ENCODE measurements at regions not wholly inside any gene's neighbourhood (a gene's known extent, or its start where the extent isn't known, plus 50 kb on each side); places are given as distances from the start of the nearest gene placed in this dataset.
A peak's percentile ranks its signal among the peaks of the same experiment; 100 is the strongest.

DNA sequence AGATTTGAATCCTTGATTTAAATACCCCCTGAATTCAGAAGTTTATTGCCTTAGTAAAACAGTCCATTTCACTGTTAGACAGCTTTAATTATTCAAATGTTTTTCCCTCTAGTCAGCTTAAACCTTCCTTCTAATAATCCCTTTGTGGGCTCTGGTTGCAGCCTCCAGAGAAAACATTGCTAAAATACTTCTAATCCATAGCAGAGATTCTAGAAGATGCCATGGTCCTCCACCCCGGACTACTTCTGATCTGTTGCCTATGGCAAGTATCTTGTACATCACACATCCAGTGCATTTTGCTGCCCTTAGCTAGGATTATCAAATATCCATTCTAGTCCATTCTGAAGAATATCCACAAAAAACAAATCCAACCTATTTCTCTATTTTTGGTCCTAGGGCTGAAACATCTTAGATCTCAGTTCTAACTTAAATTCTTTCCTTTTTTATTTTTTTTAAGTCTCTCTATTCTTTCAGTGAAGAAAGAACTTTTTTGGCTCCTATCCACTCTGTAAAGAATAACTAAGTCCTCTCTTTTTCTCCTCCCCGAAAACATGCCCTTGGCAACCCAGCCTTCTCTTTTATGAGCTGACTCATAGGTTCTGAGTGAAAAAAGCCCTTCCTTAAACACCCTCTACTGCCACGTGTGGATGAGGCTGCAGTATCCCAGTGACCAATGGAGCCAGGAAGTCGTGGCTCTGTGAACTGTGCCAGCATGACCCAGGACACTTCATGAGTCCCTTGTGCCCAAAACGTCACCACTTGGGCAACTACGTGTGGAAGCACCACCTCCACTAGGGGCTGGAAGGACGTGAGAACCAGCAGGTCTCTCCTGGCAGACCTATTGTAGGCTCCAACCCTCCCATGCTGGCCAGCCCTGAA is 349.8 kb downstream of the TNS1 start:
- DNase-seq: no peak

DNA sequence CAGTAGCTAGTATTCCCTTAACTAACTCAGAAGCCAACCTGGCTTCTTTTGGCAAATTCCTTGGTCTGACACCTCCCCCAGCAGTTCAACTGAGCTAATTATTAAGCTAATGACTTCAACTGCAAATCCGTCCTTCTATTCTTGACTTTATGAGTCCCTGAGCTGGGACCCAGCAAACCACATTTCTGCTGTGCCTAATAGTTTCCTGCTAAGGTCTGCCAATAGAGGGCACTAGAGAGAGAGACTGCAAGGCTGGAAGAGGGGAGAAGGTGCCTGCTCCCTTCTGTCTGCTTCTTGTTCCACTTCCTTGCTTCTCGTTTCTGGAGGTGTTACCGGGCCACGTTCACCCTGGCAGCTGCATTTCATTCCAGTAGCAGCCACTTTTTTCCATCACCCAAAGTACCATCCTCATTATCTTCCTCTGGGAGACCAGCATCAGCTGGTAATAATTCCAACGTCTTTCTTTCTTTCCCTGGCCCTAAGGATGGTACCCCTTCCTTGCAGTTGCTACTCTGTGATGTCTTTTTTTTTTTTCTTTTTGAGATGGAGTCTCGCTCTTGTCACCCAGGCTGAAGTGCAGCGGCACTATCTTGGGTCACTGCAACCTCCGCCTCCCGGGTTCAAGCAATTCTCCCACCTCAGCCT is 352.0 kb downstream of the TNS1 start:
- peak; percentile 57 for DNase-seq

DNA sequence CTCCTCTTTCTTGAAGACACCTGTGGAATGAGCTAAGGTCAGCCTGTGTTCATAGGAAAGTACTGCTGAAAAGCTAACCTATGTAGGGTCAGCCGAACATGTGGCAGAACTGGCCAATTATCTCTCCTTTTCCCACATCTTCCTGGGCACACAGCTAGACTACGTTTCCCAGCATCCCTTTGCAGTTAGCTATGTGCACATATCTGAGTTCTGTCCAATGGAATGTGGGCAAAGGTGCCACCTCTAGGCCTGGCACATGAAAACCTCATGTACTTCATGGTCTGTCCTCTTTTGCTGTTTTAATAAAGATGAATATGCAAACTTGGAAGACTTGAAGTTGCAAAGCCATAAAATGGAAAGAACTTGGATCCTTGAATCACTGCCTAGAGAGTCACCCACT is 352.6 kb downstream of the TNS1 start:
- DNase-seq: no peak

DNA sequence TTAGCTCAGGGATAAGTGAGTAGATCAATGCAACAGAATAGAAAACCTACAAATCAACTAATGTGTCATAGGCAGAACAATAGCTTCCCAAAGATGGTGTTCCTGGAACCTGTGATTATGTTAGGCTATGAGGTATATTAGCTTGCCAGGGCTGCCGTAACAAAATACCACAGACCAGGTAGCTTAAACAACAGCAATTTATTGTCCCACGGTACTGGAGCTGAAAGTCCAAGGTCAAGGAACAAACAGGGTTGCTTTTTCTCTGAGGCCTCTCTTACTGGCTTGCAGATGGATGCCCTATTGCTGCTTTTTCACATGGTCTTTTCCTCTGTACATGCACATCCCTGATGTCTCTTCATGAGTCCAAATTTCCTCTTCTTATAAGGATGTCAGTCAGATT is 354.9 kb downstream of the TNS1 start:
- no peak for DNase-seq

DNA sequence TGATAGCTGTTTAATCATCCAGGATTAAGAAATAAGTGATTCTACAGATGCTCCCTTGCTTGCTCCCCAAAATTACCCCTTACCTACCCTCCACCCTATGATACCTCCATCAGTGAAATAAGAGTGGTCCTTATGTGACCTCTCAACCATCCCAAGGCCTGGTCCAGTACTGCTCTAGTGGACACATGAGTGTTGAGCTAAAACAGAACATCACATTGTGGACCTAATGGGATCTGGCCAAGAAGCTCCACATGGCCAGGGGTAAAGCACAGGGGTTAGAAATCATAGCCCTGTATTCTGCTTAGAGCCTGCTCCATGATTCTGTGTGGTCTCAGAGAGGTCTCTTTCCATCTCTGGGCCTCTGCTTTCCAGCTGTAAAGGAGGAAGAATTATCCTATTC is 355.6 kb downstream of the TNS1 start:
- no peak for DNase-seq

DNA sequence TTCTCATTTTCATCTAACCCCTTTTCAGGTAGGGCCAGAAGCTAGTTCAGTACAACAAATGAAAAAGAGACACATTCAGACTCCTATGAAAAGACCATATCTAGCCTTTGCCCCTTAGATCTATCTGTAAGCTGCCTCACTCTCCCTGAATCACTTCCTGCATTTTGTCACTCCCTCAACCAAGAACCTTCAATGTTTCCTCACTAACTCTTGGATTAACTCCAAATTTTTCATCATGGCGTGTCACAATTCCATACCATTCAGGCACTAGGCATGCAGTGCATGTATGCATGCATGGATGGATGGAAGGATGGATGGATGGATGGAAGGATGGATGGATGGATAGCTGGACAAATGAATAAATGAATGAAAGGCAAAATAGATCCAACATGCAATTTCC is 356.9 kb downstream of the TNS1 start:
- DNase-seq: no peak

DNA sequence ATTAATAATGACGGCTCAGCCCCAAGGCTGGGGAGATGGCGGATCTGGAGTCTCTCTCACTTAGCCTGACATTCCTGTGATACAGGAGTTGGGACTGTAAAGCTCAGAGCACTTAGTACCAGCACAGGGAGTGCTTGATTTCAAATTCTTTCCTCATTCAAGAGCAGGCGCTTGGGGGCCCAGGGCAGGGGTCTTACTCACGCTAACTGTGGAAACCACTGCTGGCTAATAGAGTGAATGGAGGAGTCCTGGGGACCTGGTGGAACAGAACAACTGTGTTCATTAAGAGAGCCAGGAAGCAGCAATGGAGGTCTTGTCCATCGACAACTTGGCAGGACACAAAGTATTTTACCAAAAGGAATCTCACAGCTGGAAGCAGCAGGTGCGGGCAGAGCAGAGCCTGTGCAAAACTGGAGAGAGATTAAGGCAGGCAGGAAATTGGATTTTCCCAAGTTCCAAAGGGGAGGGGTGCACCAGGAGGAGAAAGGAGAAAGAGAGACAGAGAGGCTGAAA is 358.9 kb downstream of the TNS1 start:
- DNase-seq: no peak

DNA sequence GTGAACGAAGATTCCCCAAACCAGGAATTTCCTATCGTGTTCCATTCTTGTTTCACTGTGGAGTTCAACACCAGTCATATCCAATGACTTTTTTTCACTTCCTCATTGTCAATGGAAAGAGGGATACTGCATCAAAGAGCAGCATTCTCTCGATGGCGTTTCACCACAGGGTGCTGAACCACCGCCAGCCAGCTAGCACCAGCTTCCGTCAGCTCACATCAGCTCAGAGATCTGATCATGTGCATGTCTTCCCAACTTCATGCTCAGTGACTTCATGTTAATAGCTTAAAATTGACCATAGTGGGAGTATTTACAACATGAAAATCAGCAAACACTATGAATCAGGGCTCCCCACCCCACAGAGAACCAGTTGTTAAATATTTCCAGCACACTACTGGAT is 359.9 kb downstream of the TNS1 start:
- no peak for DNase-seq

GRCh38 chr2:217641960-217642359 is 360.8 kb downstream of the TNS1 start:
- DNase-seq: no peak

DNA sequence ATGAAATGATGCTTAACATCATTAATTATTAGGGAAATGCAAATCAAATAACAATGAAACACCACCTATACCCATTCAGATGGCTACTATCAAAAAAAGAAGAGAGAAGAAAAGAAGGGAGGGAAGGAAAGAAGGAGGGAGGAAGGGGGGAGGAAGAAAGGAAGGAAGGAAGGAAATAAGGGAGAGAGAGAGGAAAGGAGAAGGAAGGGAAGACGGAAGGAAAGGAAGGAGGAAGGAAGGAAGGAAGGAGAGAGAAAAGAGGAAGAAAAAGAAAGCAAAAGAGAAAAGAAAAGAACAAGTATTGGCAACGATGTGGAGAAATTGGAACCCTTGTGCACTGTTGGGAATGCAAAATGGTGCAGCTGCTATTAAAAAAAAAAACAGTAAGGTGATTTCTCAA is 363.3 kb downstream of the TNS1 start:
- DNase-seq: no peak

GRCh38 chr2:217638533-217638932 is 364.3 kb downstream of the TNS1 start:
- no peak for DNase-seq

- DNase-seq: no peak
Observed at GRCh38 chr2:217638031-217638430, 364.8 kb downstream of the TNS1 start.

- DNase-seq: no peak
Observed at GRCh38 chr2:217636991-217637561, 365.7 kb downstream of the TNS1 start.

DNA sequence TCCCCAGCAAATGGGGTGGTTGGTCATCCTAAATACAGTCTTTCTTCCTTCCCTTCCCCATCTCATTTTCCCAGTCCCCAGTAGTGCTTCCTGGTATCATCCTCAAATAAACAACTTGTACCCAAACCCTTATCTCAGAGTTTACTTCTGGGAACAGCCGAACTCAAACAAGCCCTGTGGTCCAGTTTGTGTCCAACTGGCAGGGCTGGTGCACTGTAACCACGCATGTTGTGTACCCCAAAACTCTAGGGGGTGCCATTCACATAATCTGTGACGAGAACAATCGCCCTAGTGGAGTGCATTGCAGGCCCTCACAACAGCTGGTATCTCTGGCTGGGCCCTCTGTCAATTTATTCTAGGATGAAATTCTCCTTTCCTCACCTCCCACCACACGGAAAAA is 366.2 kb downstream of the TNS1 start:
- no peak for DNase-seq

DNA sequence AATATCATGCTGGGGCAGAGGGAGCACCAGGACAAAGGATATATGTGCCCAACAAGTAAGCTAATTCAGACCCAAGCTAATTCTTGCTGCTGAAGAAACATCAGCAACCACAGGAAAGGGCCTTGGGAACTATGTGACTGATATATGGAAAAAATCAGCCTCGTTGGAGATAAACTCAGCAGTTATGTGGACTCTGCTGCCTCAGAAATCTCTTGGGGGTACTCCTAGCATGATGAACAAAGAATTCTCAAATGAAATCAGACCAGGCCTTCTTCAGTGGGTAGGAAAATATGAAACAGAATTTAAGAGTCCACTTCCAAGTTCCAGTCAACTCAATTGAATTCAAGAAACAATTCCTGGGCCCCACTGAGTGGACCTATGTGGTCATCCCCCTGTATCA is 367.9 kb downstream of the TNS1 start:
- no peak for DNase-seq

GRCh38 chr2:217632043-217632442 is 370.8 kb downstream of the TNS1 start:
- no peak for DNase-seq

DNA sequence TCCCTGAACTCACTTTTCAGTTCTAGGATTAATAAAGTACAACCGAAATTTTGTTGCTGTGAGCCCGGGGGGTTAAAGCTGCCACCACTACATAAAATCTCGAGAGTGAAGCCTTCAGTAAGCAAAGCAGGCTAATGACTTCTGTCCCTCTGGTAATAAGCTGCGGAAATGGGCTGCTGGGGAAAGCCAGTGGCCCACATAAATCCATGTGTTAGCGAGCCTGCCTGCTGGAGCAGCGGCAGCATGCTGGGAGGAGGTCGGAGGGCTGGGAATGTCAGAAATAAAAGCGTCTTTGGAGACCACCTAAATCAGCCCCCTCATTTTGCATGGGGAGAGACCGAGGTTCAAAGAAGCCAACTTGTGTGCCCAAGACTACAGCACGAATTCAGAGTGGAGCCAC is 371.7 kb downstream of the TNS1 start:
- DNase-seq: no peak

GRCh38 chr2:217629347-217629746 is 373.4 kb downstream of the TNS1 start:
- DNase-seq: no peak

DNA sequence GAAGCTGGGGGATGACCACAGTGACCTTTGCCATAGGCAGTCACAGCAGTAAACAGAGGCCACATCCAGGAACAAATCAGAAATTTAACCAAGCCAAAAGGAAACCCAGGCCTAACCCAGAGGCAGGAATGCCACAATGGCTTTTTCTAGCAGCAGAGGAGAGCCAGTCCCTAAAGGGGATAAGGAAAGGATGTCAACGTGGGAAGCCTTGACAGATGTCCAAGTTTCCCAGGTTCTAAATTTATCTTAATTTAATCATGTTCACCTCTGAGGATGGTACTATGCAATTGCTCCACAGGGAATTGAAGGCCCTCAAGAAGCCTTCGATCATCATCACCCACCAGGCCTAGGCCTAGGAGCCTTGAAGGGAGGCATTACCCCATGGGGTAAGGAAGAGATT is 374.7 kb downstream of the TNS1 start:
- DNase-seq: no peak

GRCh38 chr2:217626926-217627325 is 375.9 kb downstream of the TNS1 start:
- no peak for DNase-seq

GRCh38 chr2:217625557-217626169 is 377.1 kb downstream of the TNS1 start:
- no peak for DNase-seq

GRCh38 chr2:217623281-217623912 is 379.4 kb downstream of the TNS1 start:
- DNase-seq: no peak
